HG02852 (cell line): ENCODE measurements at regions not wholly inside any gene's neighbourhood (a gene's known extent, or its start where the extent isn't known, plus 50 kb on each side); places are given as distances from the start of the nearest gene placed in this dataset.
"Not testable (repeated sequence)": the region's sequence is repeated elsewhere in the genome, so short reads cannot be mapped to it uniquely, and the experiment has no call there.

Experiments used
- ATAC-seq: cut with Tn5 transposase; IDR thresholded peaks from one replicate; pipeline ENCODE4 v1.9.1; 2021; ENCODE audit warnings: mild to moderate bottlenecking, moderate library complexity; ENCODE audit not compliant: unreplicated experiment

- no peak for ATAC-seq
Measured at GRCh38 chr6:8973395-8973794, 538.0 kb upstream of the SLC35B3 start.

- ATAC-seq, result no peak
Measured at GRCh38 chr6:8969747-8970146, 534.4 kb upstream of the SLC35B3 start.

DNA sequence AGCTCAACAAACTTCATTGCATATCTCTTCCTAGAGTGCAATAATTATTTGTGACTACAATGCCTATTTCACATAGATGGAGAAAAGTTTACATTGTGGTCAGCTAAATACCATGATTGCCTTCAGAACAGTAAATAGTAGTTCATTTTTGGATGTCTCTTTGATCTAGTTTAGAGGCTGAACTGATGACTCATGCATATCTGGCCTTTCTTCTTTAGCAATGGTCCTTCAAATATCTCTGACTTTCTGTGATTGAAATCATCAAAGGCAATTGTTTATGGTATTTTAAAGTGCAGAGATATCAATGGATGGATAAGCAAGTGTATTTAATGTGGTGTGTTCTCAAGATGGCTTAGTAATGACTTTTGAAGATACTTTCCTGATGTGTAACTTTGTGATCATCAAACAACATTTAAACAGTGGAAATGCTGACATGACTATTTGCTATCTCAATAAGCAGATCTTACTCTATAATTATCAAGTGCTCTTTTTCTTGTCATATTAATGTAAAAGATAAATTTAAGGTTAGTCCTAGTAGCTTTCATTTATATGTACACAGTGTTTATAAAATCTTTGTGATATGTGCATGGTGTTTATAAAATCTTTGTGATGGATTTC lies 523.7 kb upstream of the SLC35B3 start:
- no peak for ATAC-seq

DNA sequence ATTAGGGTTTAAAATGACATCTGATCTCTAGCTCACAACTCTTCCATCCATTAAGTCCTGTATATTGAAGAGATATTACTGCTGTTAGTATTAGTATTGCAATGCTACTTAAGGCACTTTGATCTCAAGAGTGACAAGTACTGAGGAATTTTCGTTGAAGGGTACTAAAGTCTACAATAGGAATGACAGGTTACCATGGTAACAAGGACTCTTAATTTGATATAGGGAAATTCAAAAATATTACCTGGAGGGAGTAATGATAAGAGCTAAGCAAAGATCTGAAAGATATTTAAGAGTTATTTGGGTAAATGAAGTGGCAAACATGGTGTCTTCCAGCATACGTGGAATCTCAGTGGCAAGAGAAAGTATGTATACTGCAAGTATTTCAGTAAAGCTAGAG lies 518.0 kb upstream of the SLC35B3 start:
- no peak for ATAC-seq

DNA sequence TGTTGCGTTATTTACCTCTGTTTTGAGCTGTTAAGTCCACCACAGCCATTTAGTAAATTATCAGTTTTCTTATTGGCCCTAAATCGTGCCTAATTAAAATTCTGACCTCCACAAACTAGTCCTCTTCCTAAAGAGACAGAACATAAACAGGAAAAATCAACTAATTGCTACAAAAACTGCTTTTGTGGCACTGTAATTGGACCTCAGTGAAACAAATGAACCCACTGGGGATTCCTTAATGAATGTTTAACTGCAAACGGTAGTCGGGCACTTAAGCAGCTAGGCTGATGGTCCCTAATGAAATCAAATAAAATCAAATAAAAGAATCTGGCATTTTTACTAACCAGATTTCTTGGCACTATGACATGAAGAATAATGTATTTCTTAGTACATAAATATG lies 513.4 kb upstream of the SLC35B3 start:
- no peak for ATAC-seq

GRCh38 chr6:8947900-8948299 lies 512.6 kb upstream of the SLC35B3 start:
- no peak for ATAC-seq

GRCh38 chr6:8944548-8944947 lies 509.2 kb upstream of the SLC35B3 start:
- ATAC-seq, result no peak

DNA sequence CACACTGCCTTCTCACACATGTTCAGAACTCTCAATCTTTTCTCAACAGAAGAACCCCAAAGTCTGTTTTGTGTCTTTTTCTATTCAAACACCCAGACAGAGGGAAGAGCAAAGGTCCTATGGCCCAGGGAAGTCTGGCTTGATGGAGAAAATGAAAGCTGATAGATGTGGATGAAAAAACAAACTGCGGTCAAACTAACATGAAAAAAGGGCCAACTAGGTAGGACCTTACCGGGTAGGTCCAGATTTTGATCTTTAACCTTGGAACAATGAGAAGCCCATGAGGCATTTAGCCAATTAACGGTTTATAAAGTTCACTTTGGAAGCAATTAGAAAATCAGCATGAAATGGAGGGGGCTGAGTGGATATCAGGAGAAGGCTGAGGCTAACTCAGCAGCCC lies 507.7 kb upstream of the SLC35B3 start:
- ATAC-seq, result no peak

DNA sequence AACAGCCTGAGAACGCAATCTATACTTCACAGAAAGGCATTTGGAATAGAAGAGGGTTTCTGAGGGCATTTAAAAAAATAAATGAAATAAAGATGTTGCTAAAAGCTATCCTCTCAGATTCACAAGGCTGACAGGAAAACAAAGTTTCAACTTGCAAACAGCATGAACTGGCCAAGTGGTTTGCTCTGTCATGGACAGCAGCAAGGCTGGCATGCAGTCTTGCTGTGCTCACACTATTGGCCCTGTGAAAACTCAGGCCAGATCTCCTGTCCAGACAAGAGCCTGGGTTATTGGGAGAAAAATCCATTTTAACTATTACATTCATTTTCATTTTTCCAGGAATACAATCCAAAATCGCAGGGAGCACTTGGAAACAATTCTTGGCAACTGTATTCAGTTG lies 506.2 kb upstream of the SLC35B3 start:
- ATAC-seq, result no peak

- no peak for ATAC-seq
Measured at GRCh38 chr6:8940356-8940755, 505.0 kb upstream of the SLC35B3 start.

GRCh38 chr6:8939615-8940014 lies 504.3 kb upstream of the SLC35B3 start:
- ATAC-seq, result no peak

- no peak for ATAC-seq
Measured at GRCh38 chr6:8934318-8934717, 499.0 kb upstream of the SLC35B3 start.

DNA sequence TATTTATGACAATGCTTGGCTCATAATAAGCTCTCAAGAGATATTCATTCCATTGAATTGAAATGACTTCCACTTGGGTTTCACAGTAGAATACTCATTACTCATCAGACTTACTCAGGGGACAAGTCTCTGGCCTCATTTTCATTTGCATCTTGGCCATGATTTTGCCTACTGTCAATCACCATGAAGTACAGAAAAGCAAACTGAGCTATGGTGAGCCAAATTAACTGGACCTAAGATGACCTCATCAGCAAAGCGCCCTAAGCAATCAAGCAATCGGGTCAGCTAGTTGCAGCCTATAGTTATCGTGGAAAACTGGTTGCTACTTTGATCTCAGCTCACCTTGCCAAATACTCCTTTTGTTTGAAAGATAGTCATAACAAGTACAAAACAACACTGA lies 494.7 kb upstream of the SLC35B3 start:
- ATAC-seq, result no peak

DNA sequence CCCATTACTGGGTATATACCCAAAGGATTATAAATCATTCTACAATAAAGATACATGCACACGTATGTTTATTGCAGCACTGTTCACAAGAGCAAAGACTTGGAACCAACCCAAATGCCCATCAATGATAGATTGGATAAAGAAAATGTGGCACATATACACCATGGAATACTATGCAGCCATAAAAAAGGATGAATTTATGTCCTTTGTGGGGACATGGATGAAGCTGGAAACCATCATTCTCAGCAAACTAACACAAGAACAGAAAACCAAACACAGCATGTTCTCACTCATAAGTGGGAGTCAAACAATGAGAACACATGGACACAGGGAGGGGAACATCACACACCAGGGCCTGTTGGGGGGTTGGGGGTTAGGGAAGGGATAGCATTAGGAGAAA lies 484.9 kb upstream of the SLC35B3 start:
- ATAC-seq, result not testable (repeated sequence)

GRCh38 chr6:8918196-8918595 lies 482.9 kb upstream of the SLC35B3 start:
- ATAC-seq, result no peak

DNA sequence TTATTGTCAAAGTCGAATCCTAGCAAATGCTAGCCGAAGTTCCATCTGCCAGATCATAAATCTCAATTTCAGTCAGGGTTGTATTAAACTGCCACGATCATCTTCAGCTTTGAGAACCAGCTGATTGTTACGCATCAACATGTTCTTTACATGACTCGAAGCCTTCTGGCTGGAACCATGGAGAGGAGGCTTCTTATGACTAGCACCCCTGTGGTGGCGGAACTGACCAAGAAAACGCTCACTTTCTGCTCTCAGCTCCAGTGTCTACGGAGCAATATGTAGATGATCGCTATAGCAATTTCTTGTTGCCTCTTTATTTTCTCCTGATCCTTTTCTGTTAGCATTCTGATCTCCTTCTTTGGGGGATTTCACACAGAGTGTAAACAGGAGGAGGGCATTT lies 479.4 kb upstream of the SLC35B3 start:
- ATAC-seq, result no peak

DNA sequence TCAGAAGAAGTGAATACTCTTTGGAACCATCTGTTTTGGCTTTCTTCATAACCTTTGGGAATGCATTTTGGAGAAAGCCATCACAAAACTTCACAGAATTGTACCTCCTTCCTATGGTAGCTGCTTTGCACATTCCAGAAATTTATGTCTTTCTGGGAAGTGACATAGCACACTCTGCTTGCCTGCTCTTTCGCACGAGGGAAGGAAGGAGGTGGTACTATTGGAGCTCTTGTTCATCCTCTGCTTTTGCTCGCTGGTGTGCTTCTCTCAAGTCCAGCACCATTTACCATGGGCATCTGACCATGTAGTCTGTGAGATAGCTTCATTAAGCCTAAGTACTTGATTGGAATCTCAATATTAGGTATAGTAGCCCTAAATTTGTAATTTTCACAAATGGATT lies 473.3 kb upstream of the SLC35B3 start:
- no peak for ATAC-seq

- no peak for ATAC-seq
Measured at GRCh38 chr6:8906699-8907098, 471.4 kb upstream of the SLC35B3 start.

DNA sequence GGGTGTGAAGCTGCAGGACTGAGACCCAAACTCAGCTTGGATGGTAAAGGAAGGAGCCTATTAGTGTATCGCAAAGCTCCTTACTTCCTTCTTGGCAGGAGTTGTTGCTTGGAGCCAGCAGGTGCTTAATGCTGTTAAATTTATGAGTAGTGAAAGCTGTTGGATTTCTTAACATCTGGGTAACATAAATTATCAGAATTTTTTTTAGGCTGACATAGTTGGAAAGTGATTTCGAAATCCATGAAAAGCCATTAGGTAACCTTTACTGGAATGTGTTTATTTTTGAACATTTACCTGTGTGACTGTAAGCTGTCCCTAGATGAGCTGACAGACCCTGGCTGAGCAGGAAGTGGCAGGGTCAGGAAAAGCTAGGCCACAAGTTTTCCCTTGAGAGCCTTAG lies 470.4 kb upstream of the SLC35B3 start:
- no peak for ATAC-seq

GRCh38 chr6:8904754-8905153 lies 469.4 kb upstream of the SLC35B3 start:
- ATAC-seq, result no peak

GRCh38 chr6:8900056-8900455 lies 464.7 kb upstream of the SLC35B3 start:
- no peak for ATAC-seq

DNA sequence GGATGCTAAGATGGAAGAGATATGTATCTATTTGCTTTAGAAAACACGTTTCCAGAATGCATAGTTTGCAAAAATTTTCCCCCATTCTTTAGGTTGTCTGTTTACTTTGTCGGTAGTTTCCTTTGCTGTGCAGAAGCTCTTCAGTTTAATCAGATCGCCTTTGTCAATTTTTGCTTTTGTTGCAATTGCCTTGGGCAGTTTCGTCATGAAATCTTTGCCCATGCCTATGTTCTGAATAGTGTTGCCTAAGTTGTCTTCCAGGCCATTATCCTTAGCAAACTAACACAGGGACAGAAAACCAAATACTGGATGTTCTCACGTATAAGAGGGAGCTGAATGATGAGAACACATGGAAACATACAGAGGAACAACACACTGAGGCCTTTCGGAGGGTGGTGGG lies 454.2 kb upstream of the SLC35B3 start:
- no peak for ATAC-seq

DNA sequence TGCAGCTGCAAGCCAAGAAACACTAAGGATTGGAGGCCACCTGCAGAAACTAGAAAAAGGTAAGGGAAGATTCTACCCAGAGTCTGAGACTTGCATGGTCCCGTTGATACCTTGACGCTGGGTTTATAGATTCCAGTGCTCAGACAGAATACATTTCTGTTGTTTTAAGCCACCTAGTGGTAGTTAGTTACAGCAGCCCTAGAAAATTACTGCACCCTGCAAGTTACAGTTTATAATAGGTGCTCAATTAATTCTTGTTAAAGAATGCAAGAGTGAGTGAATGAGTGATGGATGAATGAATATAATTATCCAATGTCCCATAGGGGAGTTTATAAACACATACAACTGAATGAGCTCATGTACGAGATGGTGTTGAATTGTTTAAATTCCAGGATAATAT lies 453.1 kb upstream of the SLC35B3 start:
- ATAC-seq, result no peak

DNA sequence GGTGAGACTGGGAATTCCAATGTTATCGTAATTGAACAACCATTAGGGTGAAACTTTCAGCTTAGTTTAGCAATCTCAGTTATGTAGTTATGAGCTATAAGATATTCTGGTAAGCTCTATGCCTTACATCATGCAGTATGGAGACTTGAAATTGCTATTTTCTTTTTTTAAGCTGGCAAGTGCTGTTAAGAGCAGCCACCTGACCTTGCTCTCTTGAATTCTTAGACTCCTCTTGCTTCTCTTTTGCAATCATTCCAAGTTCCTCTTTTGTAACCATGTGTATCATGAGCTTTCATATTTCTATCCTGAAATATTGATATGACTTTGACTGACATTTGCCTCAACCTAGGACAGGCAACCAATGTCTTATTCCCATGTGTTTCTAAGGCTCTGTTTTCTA lies 446.3 kb upstream of the SLC35B3 start:
- no peak for ATAC-seq
